Liver (tissue), 8 donors: ENCODE measurements at regions not wholly inside any gene's neighbourhood (a gene's known extent, or its start where the extent isn't known, plus 50 kb on each side); places are given as distances from the start of the nearest gene placed in this dataset.

Experiments used
- DNase-seq: peaks from one replicate; pipeline ENCODE4 v3.0.0-alpha.2; 2017; ENCODE audit warnings: low spot score
- H3K27ac ChIP-seq, 2 donors: one replicate each; pipeline ENCODE4 v1.7.0; 2013; ENCODE audit warnings: inconsistent platforms in 2 of 2, low read length in 2 of 2, control low read depth in 1 of 2, low read depth in 1 of 2, mild to moderate bottlenecking in 1 of 2
- H3K27me3 ChIP-seq, 4 donors: one replicate each; pipeline versions ENCODE4 v1.6.1 to v1.7.0; 2013; ENCODE audit warnings: low read length in 3 of 4, inconsistent platforms in 1 of 4, mild to moderate bottlenecking in 1 of 4, moderate library complexity in 1 of 4; ENCODE audit not compliant: control insufficient read depth in 4 of 4, insufficient read depth in 4 of 4
- H3K36me3 ChIP-seq, 4 donors: one replicate each; pipeline versions ENCODE4 v1.6.1 to v1.7.0; 2013; ENCODE audit warnings: low read length in 3 of 4, mild to moderate bottlenecking in 3 of 4, low read depth in 1 of 4, moderate library complexity in 1 of 4; ENCODE audit not compliant: control insufficient read depth in 4 of 4, insufficient read depth in 3 of 4
- H3K4me1 ChIP-seq, 4 donors: one replicate each; pipeline versions ENCODE4 v1.6.1 to v1.7.0; 2013; ENCODE audit warnings: low read length in 3 of 4, mild to moderate bottlenecking in 3 of 4, moderate library complexity in 1 of 4; ENCODE audit not compliant: control insufficient read depth in 4 of 4, insufficient read depth in 4 of 4
- H3K4me3 ChIP-seq, 3 donors: one replicate each; pipeline versions ENCODE4 v1.6.1 to v1.7.0; 2013; ENCODE audit warnings: low read length in 3 of 3, control low read depth in 1 of 3, low read depth in 1 of 3, mild to moderate bottlenecking in 1 of 3
- H3K9ac ChIP-seq, 2 donors: one replicate each; pipeline ENCODE4 v1.7.0; 2013; ENCODE audit warnings: low read length in 2 of 2, mild to moderate bottlenecking in 2 of 2, moderate library complexity in 2 of 2, control low read depth in 1 of 2, low read depth in 1 of 2
- H3K9me3 ChIP-seq, 4 donors: one replicate each; pipeline versions ENCODE4 v1.6.1 to v1.7.0; 2013; ENCODE audit warnings: low read length in 3 of 4; ENCODE audit not compliant: control insufficient read depth in 4 of 4
- EGR1 ChIP-seq, 2 donors: IDR thresholded peaks; 2 replicates each; pipeline ENCODE4 v1.6.1; 2016 to 2018; ENCODE audit warnings: antibody characterized with exemption in 2 of 2, low read depth in 2 of 2
- HNF4A ChIP-seq, 2 donors: conservative IDR thresholded peaks; 2 replicates each; pipeline ENCODE4 v1.6.1; 2016; ENCODE audit warnings: antibody characterized with exemption in 2 of 2, mild to moderate bottlenecking in 2 of 2
- JUND ChIP-seq, 2 donors: IDR thresholded peaks; 2 replicates each; pipeline ENCODE4 v1.6.1; 2016; ENCODE audit warnings: antibody characterized with exemption in 2 of 2
- MAX ChIP-seq: IDR thresholded peaks from 2 replicates; pipeline ENCODE4 v1.6.1; 2016; ENCODE audit warnings: antibody characterized with exemption
- NR2F2 ChIP-seq: IDR thresholded peaks from 2 replicates; pipeline ENCODE4 v1.6.1; 2016; ENCODE audit warnings: antibody characterized with exemption
- RAD21 ChIP-seq, 2 donors: IDR thresholded peaks; 2 replicates each; pipeline ENCODE4 v1.6.1; 2016; ENCODE audit warnings: antibody characterized with exemption in 2 of 2, mild to moderate bottlenecking in 2 of 2
- RXRA ChIP-seq, 2 donors: IDR thresholded peaks; 2 replicates each; pipeline ENCODE4 v1.6.1; 2017 to 2018; ENCODE audit warnings: antibody characterized with exemption in 2 of 2, mild to moderate bottlenecking in 1 of 2
- SP1 ChIP-seq: IDR thresholded peaks from 2 replicates; pipeline ENCODE4 v1.6.1; 2018; ENCODE audit warnings: antibody characterized with exemption, mild to moderate bottlenecking
- TAF1 ChIP-seq: conservative IDR thresholded peaks from 2 replicates; pipeline ENCODE4 v1.6.1; 2016; ENCODE audit warnings: antibody characterized with exemption, mild to moderate bottlenecking
- YY1 ChIP-seq: IDR thresholded peaks from 2 replicates; pipeline ENCODE4 v1.6.1; 2016; ENCODE audit warnings: antibody characterized with exemption, mild to moderate bottlenecking
- WGBS: extraction: QIAGEN DNeasy Blood & Tissue Kit; methylation state at CpG from one replicate; pipeline ENCODE4 v1.1.7; 2013; 5-methylcytosine and 5-hydroxymethylcytosine counted together
- TF ChIP-seq, protein P1 (sequence below): IDR thresholded peaks from 2 replicates; pipeline ENCODE4 v1.6.1; 2016; ENCODE audit warnings: antibody characterized with exemption
- TF ChIP-seq, protein P2 (sequence below): fragments of 150-350 bp; IDR thresholded peaks from 2 replicates; pipeline ENCODE4 v1.5.1; 2017; ENCODE audit warnings: improper control_type of control experiment, low read depth, low read length; ENCODE audit not compliant: missing input control
- donor health status: healthy.
- donor health status: healthy.
- donor health status: healthy.
- donor health status: healthy.
- donor health status: healthy.

DNA sequence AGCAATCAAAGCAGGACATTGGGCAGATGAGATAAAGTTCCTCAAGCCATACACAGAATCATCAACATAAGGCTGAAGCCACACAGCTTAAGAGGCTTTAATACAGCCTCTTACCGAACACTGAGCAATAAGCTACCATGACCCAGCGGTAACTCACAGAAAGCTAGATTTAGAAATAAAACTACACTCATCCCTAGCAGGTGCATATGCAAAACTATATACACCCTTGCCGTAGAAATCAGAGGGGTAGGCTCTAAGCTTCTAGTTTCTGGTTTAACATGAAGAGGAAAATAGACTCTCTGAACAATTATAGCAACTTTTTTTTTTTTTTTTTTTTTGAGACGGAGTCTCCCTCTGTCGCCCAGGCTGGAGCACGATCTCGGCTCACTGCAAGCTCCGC lies 428.8 kb upstream of the FIGN start:
- WGBS: 94% methylated on average over 8 of the region's 8 CpGs

DNA sequence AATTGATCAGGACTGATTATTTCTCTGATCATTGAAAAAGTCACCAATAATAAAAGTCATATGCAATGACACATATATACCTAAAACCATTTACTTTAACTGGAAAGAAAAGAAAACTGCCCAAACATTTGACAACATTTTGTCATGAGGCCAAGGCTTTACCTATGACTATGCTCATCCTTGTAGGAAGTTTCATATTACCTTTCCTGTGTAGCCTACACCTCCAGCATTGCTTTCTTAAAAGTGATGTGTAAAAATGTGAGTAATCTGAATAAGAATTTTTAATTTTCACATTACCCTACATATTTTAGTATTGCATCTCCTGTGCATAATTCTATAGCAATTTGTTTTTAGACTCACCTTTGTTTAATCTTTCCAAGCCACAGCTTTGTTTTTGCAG lies 419.8 kb upstream of the FIGN start:
- H3K36me3 ChIP-seq: no peaks in the 10 kb centered on the region
- peaks cover 0 to 3% (median 0%) of the 10 kb centered on the region in 4 donors for H3K9me3 ChIP-seq
- H3K27me3 ChIP-seq: no peaks in the 10 kb centered on the region
- TF ChIP-seq RXRA (IDR thresholded peaks at IDR 0.05): no peak
- no peak for TF ChIP-seq MAX
- TF ChIP-seq HNF4A (conservative IDR thresholded peaks at IDR 0.05): no peak
- H3K27ac ChIP-seq: no peak overlapping the region
- no peaks in the 10 kb centered on the region for H3K4me1 ChIP-seq
- no peak for DNase-seq
- no peak overlapping the region for H3K9ac ChIP-seq
- H3K4me3 ChIP-seq: no peak overlapping the region

More for the DNA sequence above, 428.8 kb upstream of the FIGN start:
- Histone ChIP-seq H3K27me3 (no peaks in the 10 kb centered on the region), H3K9me3 (peaks cover 0 to 2% (median 2%) of the 10 kb centered on the region in 4 donors), H3K27ac (no peak overlapping the region), H3K36me3 (no peaks in the 10 kb centered on the region), H3K9ac (no peak overlapping the region), H3K4me3 (no peak overlapping the region), H3K4me1 (no peaks in the 10 kb centered on the region)
- no peak for DNase-seq
- TF ChIP-seq TAF1 (no peak), JUND (IDR thresholded peaks at IDR 0.05) (no peak), SP1 (no peak), YY1 (no peak)
- TF ChIP-seq, protein P1, sequence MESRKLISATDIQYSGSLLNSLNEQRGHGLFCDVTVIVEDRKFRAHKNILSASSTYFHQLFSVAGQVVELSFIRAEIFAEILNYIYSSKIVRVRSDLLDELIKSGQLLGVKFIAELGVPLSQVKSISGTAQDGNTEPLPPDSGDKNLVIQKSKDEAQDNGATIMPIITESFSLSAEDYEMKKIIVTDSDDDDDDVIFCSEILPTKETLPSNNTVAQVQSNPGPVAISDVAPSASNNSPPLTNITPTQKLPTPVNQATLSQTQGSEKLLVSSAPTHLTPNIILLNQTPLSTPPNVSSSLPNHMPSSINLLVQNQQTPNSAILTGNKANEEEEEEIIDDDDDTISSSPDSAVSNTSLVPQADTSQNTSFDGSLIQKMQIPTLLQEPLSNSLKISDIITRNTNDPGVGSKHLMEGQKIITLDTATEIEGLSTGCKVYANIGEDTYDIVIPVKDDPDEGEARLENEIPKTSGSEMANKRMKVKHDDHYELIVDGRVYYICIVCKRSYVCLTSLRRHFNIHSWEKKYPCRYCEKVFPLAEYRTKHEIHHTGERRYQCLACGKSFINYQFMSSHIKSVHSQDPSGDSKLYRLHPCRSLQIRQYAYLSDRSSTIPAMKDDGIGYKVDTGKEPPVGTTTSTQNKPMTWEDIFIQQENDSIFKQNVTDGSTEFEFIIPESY: no peak
- TF ChIP-seq, protein P2, sequence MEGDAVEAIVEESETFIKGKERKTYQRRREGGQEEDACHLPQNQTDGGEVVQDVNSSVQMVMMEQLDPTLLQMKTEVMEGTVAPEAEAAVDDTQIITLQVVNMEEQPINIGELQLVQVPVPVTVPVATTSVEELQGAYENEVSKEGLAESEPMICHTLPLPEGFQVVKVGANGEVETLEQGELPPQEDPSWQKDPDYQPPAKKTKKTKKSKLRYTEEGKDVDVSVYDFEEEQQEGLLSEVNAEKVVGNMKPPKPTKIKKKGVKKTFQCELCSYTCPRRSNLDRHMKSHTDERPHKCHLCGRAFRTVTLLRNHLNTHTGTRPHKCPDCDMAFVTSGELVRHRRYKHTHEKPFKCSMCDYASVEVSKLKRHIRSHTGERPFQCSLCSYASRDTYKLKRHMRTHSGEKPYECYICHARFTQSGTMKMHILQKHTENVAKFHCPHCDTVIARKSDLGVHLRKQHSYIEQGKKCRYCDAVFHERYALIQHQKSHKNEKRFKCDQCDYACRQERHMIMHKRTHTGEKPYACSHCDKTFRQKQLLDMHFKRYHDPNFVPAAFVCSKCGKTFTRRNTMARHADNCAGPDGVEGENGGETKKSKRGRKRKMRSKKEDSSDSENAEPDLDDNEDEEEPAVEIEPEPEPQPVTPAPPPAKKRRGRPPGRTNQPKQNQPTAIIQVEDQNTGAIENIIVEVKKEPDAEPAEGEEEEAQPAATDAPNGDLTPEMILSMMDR: no peak

DNA sequence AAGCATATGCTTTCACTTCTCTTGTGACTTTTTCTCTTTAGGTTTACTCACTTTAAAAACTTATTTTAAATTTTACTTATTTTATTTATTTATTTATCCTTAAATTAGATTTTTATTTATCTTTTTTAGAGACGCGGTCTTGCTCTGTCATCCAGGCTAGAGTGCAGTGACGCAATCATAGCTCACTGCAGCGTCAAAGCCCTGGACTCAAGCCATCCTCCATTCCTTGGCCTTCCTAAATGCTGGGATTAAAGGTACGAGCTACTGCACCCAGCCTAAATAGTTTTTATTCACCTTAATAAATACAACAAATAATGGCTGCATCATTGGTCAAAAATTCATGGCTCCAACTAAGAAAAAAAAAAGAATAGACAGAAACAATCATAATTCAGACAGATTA lies 415.7 kb upstream of the FIGN start:
- Histone ChIP-seq H3K27me3 (no peaks in the 10 kb centered on the region), H3K9me3 (no peaks in the 10 kb centered on the region), H3K9ac (no peak overlapping the region), H3K4me3 (no peak overlapping the region), H3K27ac (no peak overlapping the region), H3K4me1 (no peaks in the 10 kb centered on the region), H3K36me3 (no peaks in the 10 kb centered on the region)
- WGBS: 38% methylated on average over 5 of the region's 5 CpGs
- TF ChIP-seq EGR1 (IDR thresholded peaks at IDR 0.05; ENCODE audit: low read depth in 2 of 2) (no peak), NR2F2 (no peak), TAF1 (no peak), JUND (IDR thresholded peaks at IDR 0.05) (no peak), HNF4A (conservative IDR thresholded peaks at IDR 0.05) (no peak), RAD21 (IDR thresholded peaks at IDR 0.05) (no peak), RXRA (IDR thresholded peaks at IDR 0.05) (no peak)
- TF ChIP-seq, protein P2: no peak
- no peak for DNase-seq
